ENCODE measurements at regions not wholly inside any gene's neighbourhood (a gene's known extent, or its start where the extent isn't known, plus 50 kb on each side); places are given as distances from the start of the nearest gene placed in this dataset.
"Not testable (repeated sequence)": the region's sequence is repeated elsewhere in the genome, so short reads cannot be mapped to it uniquely, and the experiment has no call there.

DNA sequence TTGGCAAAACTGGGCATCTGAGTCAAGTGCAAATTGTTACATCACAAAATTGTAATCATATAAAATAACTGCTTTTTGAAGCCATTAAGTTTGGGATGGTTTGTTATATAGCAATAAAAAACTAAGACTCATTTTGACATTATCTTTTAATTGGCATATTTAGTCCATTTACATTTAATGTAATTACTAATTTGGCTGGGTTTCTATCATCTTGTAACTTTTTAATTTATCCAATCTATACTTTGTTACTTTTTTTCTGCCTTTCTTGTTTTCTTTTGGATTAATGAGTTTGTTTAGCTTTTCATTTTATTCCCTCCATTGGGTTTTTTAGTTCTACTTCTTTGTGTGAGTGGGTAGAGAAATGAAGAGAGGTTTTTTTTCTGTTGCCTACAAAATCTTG lies 76.3 kb downstream of the DRAM2 start:
- no peak for DNase-seq (ENCODE audit: low read depth in 2 of 3, low spot score in 1 of 3)

GRCh38 chr1:111062624-111063023 lies 77.3 kb downstream of the DRAM2 start:
- DNase-seq (ENCODE audit: low read depth in 2 of 3, low spot score in 1 of 3): no peak

DNA sequence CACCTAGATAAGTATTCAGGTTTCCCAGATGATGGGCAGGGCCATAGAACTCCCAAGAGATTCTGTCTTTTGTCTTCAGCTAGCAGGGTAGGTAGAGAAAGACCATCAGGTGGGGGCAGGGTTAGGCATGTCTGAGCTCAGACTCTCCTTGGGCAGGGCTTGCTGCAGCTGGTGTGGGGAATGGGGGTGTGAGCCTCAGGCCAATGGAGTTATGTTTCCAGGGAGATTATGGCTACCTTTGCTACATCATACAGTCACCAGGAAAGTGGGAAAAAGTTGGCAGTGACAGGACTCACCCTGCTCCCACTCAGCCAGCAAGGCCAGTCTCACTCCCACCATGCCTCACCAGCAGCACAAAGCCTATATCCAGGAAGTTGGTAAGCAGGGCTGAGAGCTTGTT lies 77.8 kb downstream of the DRAM2 start:
- DNase-seq (ENCODE audit: low read depth in 2 of 3, low spot score in 1 of 3): no peak

- no peak for DNase-seq (ENCODE audit: low read depth in 2 of 3, low spot score in 1 of 3)
These were observed 85.2 kb downstream of the DRAM2 start for GRCh38 chr1:111054656-111055055.

DNA sequence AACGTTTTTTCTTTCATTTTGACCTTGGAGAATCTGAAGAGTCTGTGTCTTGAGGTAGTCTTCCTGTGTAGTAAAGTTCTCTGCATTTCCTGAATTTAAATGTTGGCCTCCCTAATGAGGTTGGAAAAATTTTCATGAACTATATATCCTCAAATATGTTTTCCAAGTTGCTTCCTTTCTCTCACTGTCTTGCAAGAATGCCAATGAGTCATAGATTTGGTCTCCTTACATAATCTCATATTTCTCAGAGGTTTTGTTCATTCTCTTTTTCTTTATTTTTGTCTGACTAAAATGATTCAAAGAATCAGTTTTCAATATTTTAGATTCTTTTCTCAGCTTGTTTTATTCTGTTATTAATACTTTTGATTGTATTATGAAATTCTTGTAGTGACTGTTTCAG lies 87.6 kb downstream of the DRAM2 start:
- DNase-seq (ENCODE audit: low read depth in 2 of 3, low spot score in 1 of 3): no peak

GRCh38 chr1:111048253-111048652 lies 84.5 kb upstream of the LRIF1 start:
- not testable (repeated sequence) for DNase-seq (ENCODE audit: low read depth in 2 of 3, low spot score in 1 of 3)

DNA sequence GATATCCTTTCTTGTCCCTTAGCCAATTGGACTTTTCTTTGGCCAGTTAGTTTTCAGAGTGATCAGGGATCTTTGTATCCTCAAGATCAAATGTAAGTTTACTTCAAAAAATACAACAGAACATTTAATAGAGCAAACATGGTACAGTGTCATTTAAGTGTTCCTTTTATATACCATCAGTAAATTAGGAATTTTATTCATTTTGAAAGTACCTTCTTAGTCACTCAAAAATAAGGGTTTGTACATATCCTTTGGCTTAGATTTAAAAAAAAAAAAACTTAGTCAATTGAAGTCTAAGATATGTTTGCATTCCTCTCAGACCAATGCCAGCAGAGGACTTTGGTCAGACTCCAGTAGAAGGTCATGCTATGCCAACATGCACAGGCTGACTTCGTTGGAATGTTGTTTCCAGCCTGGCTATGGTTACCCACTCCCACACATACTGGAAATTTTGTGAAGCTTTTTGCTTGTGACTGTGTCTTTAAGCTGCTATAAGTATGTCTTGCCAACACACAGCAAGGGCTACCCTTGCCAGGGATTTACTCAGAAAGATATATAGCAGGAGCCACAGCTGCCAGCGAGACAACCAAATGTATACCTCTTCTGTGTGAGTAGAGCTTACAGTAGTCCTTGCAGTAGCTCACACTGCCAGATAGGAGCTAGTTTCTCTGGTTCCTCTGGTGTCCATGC lies 81.5 kb upstream of the LRIF1 start:
- DNase-seq (ENCODE audit: low read depth in 2 of 3, low spot score in 1 of 3): no peak

DNA sequence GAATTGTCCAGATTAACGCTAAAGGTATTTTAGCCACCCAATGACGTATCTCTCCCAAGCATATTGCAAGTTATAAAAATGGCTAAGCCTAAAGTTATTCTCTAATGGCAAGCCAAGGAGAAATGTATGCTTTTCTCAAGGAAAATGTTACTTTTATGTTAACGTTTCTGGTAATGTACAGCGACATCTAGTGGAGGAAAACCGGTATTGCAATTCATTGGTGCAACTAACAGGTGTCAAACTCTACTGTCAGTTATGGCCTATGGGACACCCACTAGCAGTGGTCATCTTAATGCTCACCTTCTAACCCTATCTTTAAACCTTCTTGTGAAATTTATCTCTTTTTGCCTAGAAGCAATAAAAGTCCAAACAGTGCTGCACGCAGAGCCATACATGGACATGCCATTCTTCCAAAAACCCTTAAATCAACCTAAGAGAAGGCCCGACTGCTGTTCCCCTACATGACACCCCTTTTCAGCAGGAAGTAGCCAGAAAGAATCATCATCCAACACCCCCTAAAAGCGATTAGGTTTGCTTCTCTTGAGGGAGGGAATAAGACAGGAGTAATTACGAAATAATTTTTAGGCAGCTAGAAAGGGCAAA lies 68.7 kb upstream of the LRIF1 start:
- peak in 2 of 3 donors; percentile 12 to 46 for DNase-seq (ENCODE audit: low read depth in 2 of 3, low spot score in 1 of 3)

DNA sequence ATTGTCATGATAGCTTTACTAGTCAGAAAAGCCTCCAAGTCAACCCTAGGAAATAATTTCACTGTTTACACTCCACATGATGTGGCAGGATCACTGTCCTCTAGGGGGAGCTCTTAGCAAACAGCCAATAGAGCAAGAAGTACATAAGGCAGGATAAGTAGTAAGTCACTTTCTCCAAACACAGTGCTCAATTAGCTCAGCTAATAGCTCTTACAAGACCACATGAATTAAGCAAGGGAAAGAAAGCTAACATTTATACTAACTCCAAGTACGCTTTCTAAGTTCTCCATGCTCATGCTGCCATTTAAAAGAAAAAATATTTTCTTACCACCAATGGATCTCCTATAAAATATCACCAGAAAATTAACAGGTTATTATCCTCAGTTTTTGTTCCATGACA lies 66.9 kb upstream of the LRIF1 start:
- peak; percentile 6 to 64 (median 35) for DNase-seq (ENCODE audit: low read depth in 2 of 3, low spot score in 1 of 3)

GRCh38 chr1:111025109-111025508 lies 61.4 kb upstream of the LRIF1 start:
- DNase-seq (ENCODE audit: low read depth in 2 of 3, low spot score in 1 of 3): no peak

- DNase-seq (ENCODE audit: low read depth in 2 of 3, low spot score in 1 of 3): no peak
These were observed 51.5 kb upstream of the LRIF1 start for GRCh38 chr1:111015222-111015621.
